Hepatocyte (in vitro differentiated cells): ENCODE measurements at regions not wholly inside any gene's neighbourhood (a gene's known extent, or its start where the extent isn't known, plus 50 kb on each side); places are given as distances from the start of the nearest gene placed in this dataset.

Experiments
- EZH2 ChIP-seq: fragments of 200-600 bp; sonication (generic); IDR thresholded peaks from 2 replicates; pipeline ENCODE4 v1.6.1; 2016; ENCODE audit warnings: antibody characterized with exemption, mild to moderate bottlenecking, borderline replicate concordance
- TF ChIP-seq, protein P1 (sequence below): fragments of 200-600 bp; sonication (generic); IDR thresholded peaks from 2 replicates; pipeline ENCODE4 v1.5.1; 2016; ENCODE audit warnings: antibody characterized with exemption, mild to moderate bottlenecking; ENCODE audit not compliant: poor library complexity

DNA sequence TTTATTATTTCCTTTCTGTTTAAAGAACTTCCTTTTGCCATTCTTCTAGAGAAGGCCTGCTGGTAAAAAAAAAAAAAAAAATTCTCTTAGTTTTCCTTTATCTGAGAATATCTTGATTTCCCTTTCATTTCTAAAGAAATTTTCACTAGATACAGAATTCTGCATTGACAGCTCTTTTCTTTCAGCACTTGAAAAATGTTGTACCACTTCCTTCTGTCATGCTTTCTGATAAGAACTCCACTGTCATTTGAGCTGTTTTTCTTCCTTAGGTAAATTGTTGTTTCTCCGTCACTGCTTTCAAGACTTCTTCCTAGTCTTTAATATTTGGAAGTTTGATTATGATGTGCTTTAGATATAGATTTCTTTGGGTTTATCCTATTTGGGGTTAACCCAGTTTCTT, 113.6 kb upstream of the BTG1 start:
- TF ChIP-seq, protein P1, sequence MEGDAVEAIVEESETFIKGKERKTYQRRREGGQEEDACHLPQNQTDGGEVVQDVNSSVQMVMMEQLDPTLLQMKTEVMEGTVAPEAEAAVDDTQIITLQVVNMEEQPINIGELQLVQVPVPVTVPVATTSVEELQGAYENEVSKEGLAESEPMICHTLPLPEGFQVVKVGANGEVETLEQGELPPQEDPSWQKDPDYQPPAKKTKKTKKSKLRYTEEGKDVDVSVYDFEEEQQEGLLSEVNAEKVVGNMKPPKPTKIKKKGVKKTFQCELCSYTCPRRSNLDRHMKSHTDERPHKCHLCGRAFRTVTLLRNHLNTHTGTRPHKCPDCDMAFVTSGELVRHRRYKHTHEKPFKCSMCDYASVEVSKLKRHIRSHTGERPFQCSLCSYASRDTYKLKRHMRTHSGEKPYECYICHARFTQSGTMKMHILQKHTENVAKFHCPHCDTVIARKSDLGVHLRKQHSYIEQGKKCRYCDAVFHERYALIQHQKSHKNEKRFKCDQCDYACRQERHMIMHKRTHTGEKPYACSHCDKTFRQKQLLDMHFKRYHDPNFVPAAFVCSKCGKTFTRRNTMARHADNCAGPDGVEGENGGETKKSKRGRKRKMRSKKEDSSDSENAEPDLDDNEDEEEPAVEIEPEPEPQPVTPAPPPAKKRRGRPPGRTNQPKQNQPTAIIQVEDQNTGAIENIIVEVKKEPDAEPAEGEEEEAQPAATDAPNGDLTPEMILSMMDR: no peak
- TF ChIP-seq EZH2: no peak
